HCT116 (cell line): ENCODE measurements at regions not wholly inside any gene's neighbourhood (a gene's known extent, or its start where the extent isn't known, plus 50 kb on each side); places are given as distances from the start of the nearest gene placed in this dataset.

ENCODE experiments used
- ATAC-seq: fragments of 200-7000 bp; cut with Tn5 transposase; 2 replicates; pipeline ENCODE4 v1.9.1; 2020; ENCODE audit warnings: mild to moderate bottlenecking, moderate library complexity
- BruUV-seq: library from RNA; stranded (reverse); fragments of 400-500 nt; replicated peaks from 2 replicates; lab custom pipeline; 2021; lab: Mats Ljungman, UMichigan
- CTCF ChIA-PET: fragments of 300-600 bp; sonication (Branson Sonifier 250); formaldehyde crosslinking; loops from one replicate; lab custom pipeline; 2021; ENCODE audit warnings: antibody characterized with exemption; lab: Charles Lee
- POLR2A ChIA-PET: fragments of 300-600, 350-600 bp; sonication (Branson Sonifier 250); formaldehyde crosslinking; loops from one replicate; lab custom pipeline; 2021; ENCODE audit warnings: antibody characterized with exemption; lab: Charles Lee
- RAD21 ChIA-PET, 2 experiments: fragments of 300-600 bp; sonication (Branson Sonifier 250); formaldehyde crosslinking; loops; one replicate each; lab custom pipeline; 2023; ENCODE audit warnings: low total read pairs in 2 of 2; ENCODE audit not compliant: uncharacterized antibody in 2 of 2, unreplicated experiment in 2 of 2, low non-redundant PET in 1 of 2; lab: Charles Lee
- DNase-seq: peaks from one replicate; pipeline ENCODE4 v3.0.0-alpha.2; 2010; ENCODE audit warnings: low read depth, low spot score
- H2AFZ ChIP-seq: fragments of 200-600 bp; shearing (Covaris generic), sonication (generic); 2 replicates; pipeline ENCODE4 v1.6.1; 2017; ENCODE audit warnings: low read depth, mixed run types, mixed read lengths, antibody characterized with exemption, low read length; ENCODE audit not compliant: poor library complexity, severe bottlenecking
- H3K27ac ChIP-seq: 2 replicates; pipeline ENCODE4 v1.5.1; 2012; ENCODE audit warnings: low read depth, low read length
- H3K27me3 ChIP-seq: fragments of 200-600 bp; sonication (generic); 2 replicates; pipeline ENCODE4 v1.6.1; 2016; ENCODE audit warnings: mixed run types, low read length, mixed read lengths; ENCODE audit not compliant: insufficient read depth
- H3K36me3 ChIP-seq, 2 experiments: fragments of 200-500 bp in 1 of 2; fragments of 200-600 bp in 1 of 2; sonication (Bioruptor generic) in 1 of 2; sonication (generic) in 1 of 2; 2 replicates each; pipeline versions ENCODE4 v1.5.1 to v1.6.1; 2014 to 2016; ENCODE audit warnings: low read length in 2 of 2, inconsistent platforms in 1 of 2, mixed read lengths in 1 of 2, mixed run types in 1 of 2; ENCODE audit not compliant: insufficient read depth in 2 of 2, control insufficient read depth in 1 of 2
- H3K4me1 ChIP-seq, 2 experiments: fragments of 200-600 bp in 1 of 2; sonication (generic) in 1 of 2; 2 replicates each; pipeline versions ENCODE4 v1.5.1 to v1.6.1; 2012 to 2017; ENCODE audit warnings: low read length in 2 of 2, inconsistent platforms in 1 of 2, mild to moderate bottlenecking in 1 of 2, mixed read lengths in 1 of 2, mixed run types in 1 of 2, moderate library complexity in 1 of 2; ENCODE audit not compliant: insufficient read depth in 2 of 2, control insufficient read depth in 1 of 2
- H3K4me2 ChIP-seq: fragments of 200-600 bp; sonication (generic); 2 replicates; pipeline ENCODE4 v1.6.1; 2017; ENCODE audit warnings: mixed run types, low read length, mixed read lengths
- H3K4me3 ChIP-seq, 2 experiments: fragments of 200-600 bp in 1 of 2; sonication (generic) in 1 of 2; replicated peaks in 1 of 2; 2 replicates each; pipeline ENCODE4 v1.5.1; 2011 to 2016; ENCODE audit warnings: low read length in 2 of 2, control low read depth in 1 of 2, low read depth in 1 of 2, mild to moderate bottlenecking in 1 of 2, mixed read lengths in 1 of 2, mixed run types in 1 of 2
- H3K79me2 ChIP-seq: fragments of 200-600 bp; sonication (generic); 2 replicates; pipeline ENCODE4 v1.6.1; 2017; ENCODE audit warnings: mild to moderate bottlenecking, mixed run types, low read length, moderate library complexity, mixed read lengths; ENCODE audit not compliant: insufficient read depth
- H3K9ac ChIP-seq: fragments of 200-600 bp; sonication (generic); 2 replicates; pipeline ENCODE4 v1.6.1; 2016; ENCODE audit warnings: low read length, mixed read lengths
- H3K9me2 ChIP-seq: fragments of 200-600 bp; sonication (generic), shearing (Covaris generic); 2 replicates; pipeline ENCODE4 v1.6.1; 2017; ENCODE audit warnings: mixed run types, mild to moderate bottlenecking, moderate library complexity; ENCODE audit not compliant: insufficient read depth
- H3K9me3 ChIP-seq, 2 experiments: fragments of 200-500 bp in 1 of 2; fragments of 200-600 bp in 1 of 2; sonication (Bioruptor generic) in 1 of 2; sonication (generic) in 1 of 2; 2 replicates each; pipeline ENCODE4 v1.6.1; 2014 to 2017; ENCODE audit warnings: low read length in 2 of 2, mixed read lengths in 2 of 2, inconsistent platforms in 1 of 2, low read depth in 1 of 2, mild to moderate bottlenecking in 1 of 2, mixed run types in 1 of 2, moderate library complexity in 1 of 2; ENCODE audit not compliant: control insufficient read depth in 1 of 2, insufficient read depth in 1 of 2
- H4K20me1 ChIP-seq: fragments of 200-600 bp; sonication (generic), shearing (Covaris generic); 2 replicates; pipeline ENCODE4 v1.6.1; 2017; ENCODE audit warnings: mixed run types, mild to moderate bottlenecking, moderate library complexity; ENCODE audit not compliant: insufficient read depth
- ATF3 ChIP-seq: IDR thresholded peaks from 2 replicates; pipeline ENCODE4 v1.6.1; 2012
- CBX3 ChIP-seq: IDR thresholded peaks from 2 replicates; pipeline ENCODE4 v1.6.1; 2012; ENCODE audit warnings: low read depth
- CTCF ChIP-seq, 3 experiments: fragments of 200-600 bp in 1 of 3; sonication (generic) in 1 of 3; IDR thresholded peaks in 2 of 3; conservative IDR thresholded peaks in 1 of 3; 2 replicates each; pipeline ENCODE4 v1.5.1; 2012 to 2017; ENCODE audit warnings: low read depth in 2 of 3, low read length in 2 of 3, antibody characterized with exemption in 1 of 3, borderline replicate concordance in 1 of 3, control low read depth in 1 of 3, mild to moderate bottlenecking in 1 of 3, mixed read lengths in 1 of 3, mixed run types in 1 of 3, moderate library complexity in 1 of 3; ENCODE audit not compliant: insufficient read depth in 1 of 3
- EGR1 ChIP-seq: IDR thresholded peaks from 2 replicates; pipeline ENCODE4 v1.6.1; 2012; ENCODE audit warnings: low read depth
- ELF1 ChIP-seq: IDR thresholded peaks from 2 replicates; pipeline ENCODE4 v1.6.1; 2012; ENCODE audit warnings: low read depth, borderline replicate concordance
- EZH2 ChIP-seq: fragments of 200-600 bp; sonication (generic); IDR thresholded peaks from 2 replicates; pipeline ENCODE4 v1.6.1; 2017; ENCODE audit warnings: antibody characterized with exemption, mixed run types
- EZH2phosphoT487 ChIP-seq: fragments of 200-600 bp; IDR thresholded peaks from 2 replicates; pipeline ENCODE4 v1.6.1; 2018; ENCODE audit warnings: antibody characterized with exemption, borderline replicate concordance
- FOSL1 ChIP-seq: IDR thresholded peaks from 2 replicates; pipeline ENCODE4 v1.6.1; 2012; ENCODE audit warnings: low read depth
- POLR2A ChIP-seq: IDR thresholded peaks from 2 replicates; pipeline ENCODE4 v1.7.0; 2011; ENCODE audit warnings: borderline replicate concordance; ENCODE audit not compliant: insufficient read depth, insufficient read length; ENCODE audit errors: extremely low read depth
- POLR2AphosphoS5 ChIP-seq: IDR thresholded peaks from 2 replicates; pipeline ENCODE4 v1.6.1; 2011; ENCODE audit warnings: mild to moderate bottlenecking, low read depth, low read length, moderate library complexity
- RAD21 ChIP-seq: IDR thresholded peaks from 2 replicates; pipeline ENCODE4 v1.6.1; 2012; ENCODE audit warnings: low read depth, mild to moderate bottlenecking
- SIN3A ChIP-seq: IDR thresholded peaks from 2 replicates; pipeline ENCODE4 v1.6.1; 2012; ENCODE audit warnings: low read depth
- SP1 ChIP-seq: IDR thresholded peaks from 2 replicates; pipeline ENCODE4 v1.6.1; 2012; ENCODE audit warnings: low read depth
- SRF ChIP-seq: IDR thresholded peaks from 2 replicates; pipeline ENCODE4 v1.6.1; 2012; ENCODE audit warnings: low read depth
- TCF7L2 ChIP-seq: IDR thresholded peaks from 2 replicates; pipeline ENCODE4 v1.7.0; 2011; ENCODE audit warnings: borderline replicate concordance, inconsistent platforms; ENCODE audit not compliant: insufficient read depth, insufficient read length; ENCODE audit errors: extremely low read depth
- ZNF274 ChIP-seq: fragments of 200-500 bp; sonication (Bioruptor generic); IDR thresholded peaks from 2 replicates; pipeline ENCODE4 v1.6.1; 2014; ENCODE audit warnings: mild to moderate bottlenecking, low read depth, low read length, inconsistent platforms
- intact Hi-C: fragments of 100-400 bp; cut with micrococcal nuclease; formaldehyde crosslinking; loops from 2 replicates; pipeline ENCODE4 v1.10.0; 2022
- TF ChIP-seq, protein P1 (sequence below): IDR thresholded peaks from 2 replicates; pipeline ENCODE4 v1.6.1; 2012
- TF ChIP-seq, protein P2 (sequence below): IDR thresholded peaks from 2 replicates; pipeline ENCODE4 v1.6.1; 2011; ENCODE audit warnings: mild to moderate bottlenecking, low read length, moderate library complexity; ENCODE audit not compliant: insufficient replicate concordance; ENCODE audit errors: extremely low read depth

DNA sequence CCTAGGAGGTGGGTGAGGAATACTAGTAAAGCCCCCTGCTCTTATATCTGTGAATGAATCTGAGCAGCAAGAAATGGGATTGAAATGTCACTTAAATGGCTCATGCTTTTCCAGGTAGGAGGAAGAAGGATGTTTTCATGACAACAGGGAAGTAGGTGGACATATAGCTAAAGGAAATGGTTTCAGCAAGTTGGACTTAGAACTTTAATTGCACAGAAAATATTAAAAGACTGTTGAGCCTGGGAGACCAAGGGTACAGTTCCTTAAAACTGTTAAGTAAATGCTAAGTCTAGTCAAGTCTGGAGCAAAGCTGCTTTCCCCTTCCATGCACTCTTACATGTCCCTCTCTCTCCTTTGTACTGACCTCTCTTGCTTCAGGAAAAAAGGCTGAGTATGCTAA, 301.3 kb downstream of the HGF start:
- no peak for DNase-seq
- H3K36me3 ChIP-seq: no peaks in the 10 kb centered on the region
- ChIA-PET RAD21 (no interaction called here), CTCF (interaction anchor here (2.8 kb wide), 1 partner anchor 1041 kb away, joined by 23 read pairs; no protein-coding TSS in a partner anchor), POLR2A (no interaction called here)
- no peaks in the 10 kb centered on the region for H3K9me3 ChIP-seq
- no peaks in the 10 kb centered on the region; the same call in 1 of the 2 replicates for H4K20me1 ChIP-seq
- peaks cover 0 to 9% of the 10 kb centered on the region in 2 experiments; a peak in 1 of 4 replicates for H3K4me1 ChIP-seq
- no peaks in the 10 kb centered on the region for H3K27me3 ChIP-seq
- intact Hi-C loops: no loop called here
- H3K27ac ChIP-seq: no peak overlapping the region
- no peak overlapping the region for H3K9ac ChIP-seq
- no TSS peak for BruUV-seq
- no peak overlapping the region for H3K4me2 ChIP-seq
- peak overlapping the region; percentile 89 for H2AFZ ChIP-seq
- no peaks in the 10 kb centered on the region for H3K79me2 ChIP-seq
- no peaks in the 10 kb centered on the region for H3K9me2 ChIP-seq
- no peak for TF ChIP-seq EGR1
- no peak for TF ChIP-seq ELF1
- TF ChIP-seq SRF: no peak
- TF ChIP-seq ATF3: no peak
- TF ChIP-seq CTCF (IDR thresholded peaks at IDR 0.05 in 2 of 3, conservative IDR thresholded peaks at IDR 0.05 in 1 of 3; ENCODE audit: borderline replicate concordance in 1 of 3, insufficient read depth in 1 of 3, low read depth in 2 of 3, low read length in 2 of 3): no peak
- no peak for TF ChIP-seq SP1
- no peak for TF ChIP-seq EZH2
- no peak for TF ChIP-seq TCF7L2
- TF ChIP-seq POLR2AphosphoS5: no peak
- no peak for TF ChIP-seq SIN3A
- no peak for TF ChIP-seq EZH2phosphoT487
- TF ChIP-seq POLR2A: no peak
- TF ChIP-seq, protein P1, sequence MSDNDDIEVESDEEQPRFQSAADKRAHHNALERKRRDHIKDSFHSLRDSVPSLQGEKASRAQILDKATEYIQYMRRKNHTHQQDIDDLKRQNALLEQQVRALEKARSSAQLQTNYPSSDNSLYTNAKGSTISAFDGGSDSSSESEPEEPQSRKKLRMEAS: no peak
- no peak for TF ChIP-seq ZNF274
- TF ChIP-seq CBX3: no peak
- TF ChIP-seq, protein P2, sequence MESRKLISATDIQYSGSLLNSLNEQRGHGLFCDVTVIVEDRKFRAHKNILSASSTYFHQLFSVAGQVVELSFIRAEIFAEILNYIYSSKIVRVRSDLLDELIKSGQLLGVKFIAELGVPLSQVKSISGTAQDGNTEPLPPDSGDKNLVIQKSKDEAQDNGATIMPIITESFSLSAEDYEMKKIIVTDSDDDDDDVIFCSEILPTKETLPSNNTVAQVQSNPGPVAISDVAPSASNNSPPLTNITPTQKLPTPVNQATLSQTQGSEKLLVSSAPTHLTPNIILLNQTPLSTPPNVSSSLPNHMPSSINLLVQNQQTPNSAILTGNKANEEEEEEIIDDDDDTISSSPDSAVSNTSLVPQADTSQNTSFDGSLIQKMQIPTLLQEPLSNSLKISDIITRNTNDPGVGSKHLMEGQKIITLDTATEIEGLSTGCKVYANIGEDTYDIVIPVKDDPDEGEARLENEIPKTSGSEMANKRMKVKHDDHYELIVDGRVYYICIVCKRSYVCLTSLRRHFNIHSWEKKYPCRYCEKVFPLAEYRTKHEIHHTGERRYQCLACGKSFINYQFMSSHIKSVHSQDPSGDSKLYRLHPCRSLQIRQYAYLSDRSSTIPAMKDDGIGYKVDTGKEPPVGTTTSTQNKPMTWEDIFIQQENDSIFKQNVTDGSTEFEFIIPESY: no peak
- no peak for TF ChIP-seq FOSL1
- TF ChIP-seq RAD21: no peak
- TF ChIP-seq, all 23 proteins: peak for 0
- no peak overlapping the region for H3K4me3 ChIP-seq
- no peak for ATAC-seq
